GM12891 (cell line): ENCODE measurements at regions not wholly inside any gene's neighbourhood (a gene's known extent, or its start where the extent isn't known, plus 50 kb on each side); places are given as distances from the start of the nearest gene placed in this dataset.

Experiments used
- PAX5 ChIP-seq: IDR thresholded peaks from 2 replicates; pipeline ENCODE4 v1.6.1; 2011; ENCODE audit warnings: low read length, moderate library complexity, mild to moderate bottlenecking; ENCODE audit not compliant: insufficient read depth, severe bottlenecking
- POLR2A ChIP-seq: IDR thresholded peaks from 2 replicates; pipeline ENCODE4 v1.6.1; 2011; ENCODE audit warnings: low read depth, low read length, control low read depth
- POLR2AphosphoS5 ChIP-seq: IDR thresholded peaks from 2 replicates; pipeline ENCODE4 v1.6.1; 2011; ENCODE audit warnings: low read depth, low read length, control low read depth
- POU2F2 ChIP-seq: IDR thresholded peaks from 2 replicates; pipeline ENCODE4 v1.6.1; 2011; ENCODE audit warnings: low read depth, mild to moderate bottlenecking, control low read depth, low read length, moderate library complexity
- SPI1 ChIP-seq: IDR thresholded peaks from 2 replicates; pipeline ENCODE4 v1.6.1; 2011; ENCODE audit warnings: low read depth, low read length, control low read depth
- TAF1 ChIP-seq: IDR thresholded peaks from 2 replicates; pipeline ENCODE4 v1.6.1; 2011; ENCODE audit warnings: low read depth, low read length, control low read depth

GRCh38 chr11:90587896-90588295, 365.0 kb upstream of the CHORDC1 start:
- TF ChIP-seq POLR2A (no peak), TAF1 (no peak), POLR2AphosphoS5 (no peak), POU2F2 (no peak), SPI1 (no peak), PAX5 (no peak)
